ENCODE measurements at regions not wholly inside any gene's neighbourhood (a gene's known extent, or its start where the extent isn't known, plus 50 kb on each side); places are given as distances from the start of the nearest gene placed in this dataset.

DNA sequence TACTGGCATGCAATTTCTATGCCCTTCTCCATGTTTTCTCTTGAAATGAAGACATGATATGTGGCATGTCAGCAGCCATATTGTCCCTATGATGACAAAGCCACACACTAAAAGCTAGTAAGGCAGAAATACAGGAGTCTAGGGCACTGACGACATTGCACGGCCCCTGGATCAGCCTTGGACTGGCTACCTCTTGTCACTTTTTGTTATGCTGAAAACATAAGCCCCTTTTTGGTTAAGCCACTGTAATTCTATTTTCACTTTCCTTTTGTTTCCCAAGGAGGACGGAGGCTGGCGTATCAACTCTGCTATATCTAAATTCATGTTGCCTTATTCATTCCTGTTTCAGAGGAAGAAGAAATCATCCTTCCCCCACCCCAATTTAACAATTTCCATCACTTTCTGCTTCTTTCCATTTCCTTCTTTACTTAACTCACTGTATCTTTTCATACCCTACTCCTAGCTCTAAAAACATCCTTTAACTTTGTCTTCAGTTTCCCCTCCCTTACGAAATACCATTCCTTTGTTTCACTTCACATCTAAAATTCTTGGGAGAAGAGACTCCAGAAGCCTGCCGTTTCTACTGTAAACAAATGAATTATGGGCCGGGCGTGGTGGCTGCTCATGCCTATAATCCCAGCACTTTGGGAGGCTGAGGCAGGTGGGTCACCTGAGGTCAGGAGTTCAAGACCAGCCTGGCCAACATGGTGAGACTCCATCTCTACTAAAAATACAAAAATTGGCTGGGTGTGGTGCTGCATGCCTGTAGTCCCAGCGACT, 364.1 kb downstream of the PCNX1 start:
- TF ChIP-seq, protein P1, sequence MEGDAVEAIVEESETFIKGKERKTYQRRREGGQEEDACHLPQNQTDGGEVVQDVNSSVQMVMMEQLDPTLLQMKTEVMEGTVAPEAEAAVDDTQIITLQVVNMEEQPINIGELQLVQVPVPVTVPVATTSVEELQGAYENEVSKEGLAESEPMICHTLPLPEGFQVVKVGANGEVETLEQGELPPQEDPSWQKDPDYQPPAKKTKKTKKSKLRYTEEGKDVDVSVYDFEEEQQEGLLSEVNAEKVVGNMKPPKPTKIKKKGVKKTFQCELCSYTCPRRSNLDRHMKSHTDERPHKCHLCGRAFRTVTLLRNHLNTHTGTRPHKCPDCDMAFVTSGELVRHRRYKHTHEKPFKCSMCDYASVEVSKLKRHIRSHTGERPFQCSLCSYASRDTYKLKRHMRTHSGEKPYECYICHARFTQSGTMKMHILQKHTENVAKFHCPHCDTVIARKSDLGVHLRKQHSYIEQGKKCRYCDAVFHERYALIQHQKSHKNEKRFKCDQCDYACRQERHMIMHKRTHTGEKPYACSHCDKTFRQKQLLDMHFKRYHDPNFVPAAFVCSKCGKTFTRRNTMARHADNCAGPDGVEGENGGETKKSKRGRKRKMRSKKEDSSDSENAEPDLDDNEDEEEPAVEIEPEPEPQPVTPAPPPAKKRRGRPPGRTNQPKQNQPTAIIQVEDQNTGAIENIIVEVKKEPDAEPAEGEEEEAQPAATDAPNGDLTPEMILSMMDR (IDR thresholded peaks at IDR 0.05): no peak
- TF ChIP-seq POLR2AphosphoS5 (IDR thresholded peaks at IDR 0.05): no peak
- TF ChIP-seq POLR2A (IDR thresholded peaks at IDR 0.05): no peak
- TF ChIP-seq EP300 (IDR thresholded peaks at IDR 0.05): no peak

Data from stomach (tissue), 4 donors.